Embryonic facial prominence (tissue), 1 donor: ENCODE measurements at regions not wholly inside any gene's neighbourhood (a gene's known extent, or its start where the extent isn't known, plus 50 kb on each side); places are given as distances from the start of the nearest gene placed in this dataset.

ENCODE experiments used
- DNase-seq: peaks from one replicate; pipeline ENCODE4 v3.0.0-alpha.2; 2016; ENCODE audit errors: extremely low spot score

DNA sequence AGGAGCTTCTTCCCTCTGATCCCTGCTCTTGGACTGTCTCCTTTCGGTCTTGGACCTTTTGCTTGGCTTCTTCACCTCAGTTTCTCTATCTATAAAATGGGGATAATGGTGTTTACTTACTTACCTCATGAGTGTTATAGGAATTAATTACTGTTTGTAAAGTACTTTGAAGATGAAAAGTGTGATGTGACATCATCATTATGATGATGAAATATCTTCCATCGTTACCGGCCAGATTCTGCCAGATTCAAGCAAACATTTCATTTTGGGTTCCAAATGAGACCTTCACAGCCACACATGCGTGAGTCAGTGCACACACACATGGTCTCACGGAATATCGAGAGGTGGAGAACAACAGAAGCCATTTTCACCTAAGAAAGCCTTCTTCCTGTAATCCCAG is 220.1 kb upstream of the RPL34 start:
- DNase-seq: no peak

DNA sequence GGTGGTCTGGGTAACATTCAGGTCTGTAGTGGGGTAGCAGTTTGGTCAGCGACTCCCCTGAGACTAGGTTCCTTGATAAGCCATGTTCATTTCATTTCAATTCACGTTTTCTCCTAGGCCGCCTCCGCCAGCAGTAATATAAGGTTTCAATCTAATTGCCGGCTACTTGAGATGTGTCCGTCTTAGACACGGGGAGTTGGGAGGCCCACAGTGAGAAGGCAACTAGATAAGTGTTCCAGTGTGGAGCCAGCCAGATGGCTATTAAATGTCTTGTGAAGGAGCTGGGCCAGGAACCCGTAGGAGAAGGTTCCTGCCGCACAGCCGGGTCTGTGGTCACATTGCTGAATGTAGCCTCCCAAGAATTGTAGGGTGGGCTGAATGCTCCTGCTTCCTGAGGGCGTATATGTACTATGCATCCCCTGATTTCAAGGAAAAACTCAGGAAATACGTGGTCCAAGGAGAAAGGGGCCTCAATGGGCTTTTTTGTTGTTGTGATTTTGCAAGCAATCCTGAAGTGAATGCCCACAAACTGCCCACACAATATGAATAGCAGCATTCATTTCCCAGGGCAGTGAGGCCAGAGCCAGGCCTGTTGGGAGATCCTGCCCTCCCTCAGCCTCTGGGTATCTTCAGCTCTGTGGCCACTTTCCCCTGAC is 220.6 kb upstream of the RPL34 start:
- peak; percentile 25 for DNase-seq

DNA sequence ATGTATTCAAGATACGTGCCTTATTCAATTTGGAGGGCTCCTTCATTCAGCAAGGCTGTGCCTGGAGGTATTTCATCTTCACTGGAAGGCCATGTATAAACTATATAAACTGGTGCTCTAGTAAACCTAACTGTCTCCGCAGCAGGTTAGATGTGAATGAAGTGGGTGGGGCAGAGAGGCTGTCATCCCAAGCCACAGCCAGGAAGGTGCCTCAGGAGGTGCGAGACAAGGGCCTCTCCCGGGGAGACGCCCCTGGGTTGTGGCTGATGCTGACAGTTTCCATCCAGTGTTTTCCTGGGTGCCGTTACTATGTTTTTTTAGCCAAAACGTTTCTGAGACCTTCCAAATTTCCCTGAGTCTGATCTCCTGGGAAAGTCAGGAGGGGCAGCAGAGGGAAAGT is 221.5 kb upstream of the RPL34 start:
- no peak for DNase-seq

DNA sequence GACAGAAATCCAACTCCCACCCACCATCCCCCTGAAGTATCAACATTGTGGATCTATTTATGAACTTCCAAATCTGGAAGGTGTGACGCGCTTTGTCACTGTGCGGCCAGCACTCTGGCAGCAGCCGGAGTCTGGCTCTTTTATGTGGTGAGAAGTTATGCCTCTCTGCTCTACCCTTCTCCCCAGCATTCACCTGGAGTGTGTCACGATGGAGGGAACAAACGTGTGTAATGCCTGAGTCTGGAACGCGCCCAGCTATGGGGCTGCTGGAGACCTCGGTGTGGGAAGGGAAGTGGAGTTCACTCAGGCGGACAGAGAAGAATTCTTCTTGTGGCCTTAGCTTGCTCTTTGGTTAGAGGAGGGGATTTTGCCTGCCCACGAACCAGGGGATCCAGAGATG is 222.1 kb upstream of the RPL34 start:
- DNase-seq: no peak

DNA sequence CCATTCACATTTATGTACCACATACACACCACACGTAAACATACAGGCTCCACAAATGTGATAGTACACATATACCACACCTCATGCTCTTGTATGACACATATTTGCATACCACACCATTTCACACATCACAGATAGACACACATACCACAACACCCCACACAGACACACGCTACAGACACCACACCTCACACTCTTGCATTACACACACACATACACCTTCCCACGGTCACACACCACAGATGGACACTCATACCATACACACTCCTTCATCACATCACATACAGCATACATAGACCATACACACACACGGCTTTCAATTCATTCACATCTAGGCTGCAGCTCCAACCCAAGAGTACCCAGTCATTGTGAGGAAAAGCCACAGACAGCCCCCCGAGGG is 222.5 kb upstream of the RPL34 start:
- no peak for DNase-seq

DNA sequence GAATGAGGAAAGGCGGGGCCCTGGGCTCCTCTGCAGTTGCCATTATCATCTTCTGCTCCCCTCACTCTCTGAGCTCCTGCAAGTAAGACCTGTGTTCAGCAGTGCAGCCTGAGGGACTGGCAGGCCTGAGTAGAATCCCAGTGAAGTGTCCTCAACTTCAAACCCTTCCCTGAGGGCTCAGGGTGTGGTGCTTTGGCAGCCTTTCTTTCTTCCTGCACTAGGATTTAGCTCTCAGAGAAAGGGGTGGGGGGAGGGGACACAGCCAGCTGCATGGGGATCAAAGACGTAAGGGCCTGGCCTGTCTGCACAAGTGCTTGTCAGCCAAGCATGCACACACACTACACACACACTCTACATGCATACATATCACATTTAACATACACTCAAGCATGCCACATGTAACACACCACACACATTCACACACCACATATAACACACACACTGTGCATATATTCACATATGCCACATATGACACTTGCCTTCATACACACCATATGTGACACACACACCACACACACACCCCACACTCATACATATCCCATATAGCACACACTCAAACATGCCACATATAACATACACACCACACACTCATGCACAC is 223.4 kb upstream of the RPL34 start:
- DNase-seq: no peak

DNA sequence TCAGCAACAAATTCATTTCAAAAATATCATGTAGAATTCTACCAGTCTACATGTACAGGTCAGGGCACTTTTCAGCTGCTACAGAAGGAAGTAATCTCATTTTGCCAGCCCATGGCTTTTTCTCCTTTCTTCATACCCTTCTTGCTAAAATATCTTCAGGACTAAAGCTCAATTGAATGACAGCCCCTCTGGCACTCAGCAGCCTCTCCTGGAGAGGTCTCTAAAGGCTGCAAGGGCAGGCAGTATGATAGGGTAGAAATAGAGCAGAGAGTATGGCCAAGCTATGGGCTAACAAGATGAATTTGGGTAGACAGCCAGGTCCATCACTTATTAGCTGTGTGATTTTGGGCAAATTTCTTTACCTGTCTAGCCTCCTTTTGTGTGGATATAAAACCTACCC is 224.6 kb upstream of the RPL34 start:
- no peak for DNase-seq

DNA sequence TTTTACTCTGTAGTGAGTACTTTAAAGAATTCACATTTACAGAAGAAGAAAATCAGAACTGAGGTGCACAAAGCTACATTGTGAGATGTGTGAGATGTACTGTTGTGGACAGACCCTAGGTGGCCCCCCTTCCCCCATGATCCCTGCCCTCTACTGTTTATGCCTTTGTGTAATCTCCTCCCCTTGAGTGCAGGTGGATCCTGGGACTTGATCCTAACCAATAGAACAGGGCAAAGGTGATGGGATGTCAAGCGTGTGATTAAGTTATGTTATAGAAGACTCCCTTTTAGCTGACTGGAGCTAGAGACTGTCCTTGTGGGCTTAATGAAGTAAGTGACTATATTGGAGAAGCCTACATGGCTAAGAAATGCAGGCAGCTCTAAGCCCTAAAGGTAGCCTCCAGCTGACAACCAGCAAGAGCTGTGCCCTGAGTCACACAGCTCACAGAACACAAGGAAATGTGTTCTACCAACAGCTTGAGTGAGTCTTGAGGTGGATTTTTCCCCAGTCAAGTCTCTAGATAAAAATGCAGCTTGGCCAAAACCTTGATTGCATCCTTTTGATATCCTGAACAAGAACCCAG is 225.2 kb upstream of the LEF1 start:
- DNase-seq: no peak

DNA sequence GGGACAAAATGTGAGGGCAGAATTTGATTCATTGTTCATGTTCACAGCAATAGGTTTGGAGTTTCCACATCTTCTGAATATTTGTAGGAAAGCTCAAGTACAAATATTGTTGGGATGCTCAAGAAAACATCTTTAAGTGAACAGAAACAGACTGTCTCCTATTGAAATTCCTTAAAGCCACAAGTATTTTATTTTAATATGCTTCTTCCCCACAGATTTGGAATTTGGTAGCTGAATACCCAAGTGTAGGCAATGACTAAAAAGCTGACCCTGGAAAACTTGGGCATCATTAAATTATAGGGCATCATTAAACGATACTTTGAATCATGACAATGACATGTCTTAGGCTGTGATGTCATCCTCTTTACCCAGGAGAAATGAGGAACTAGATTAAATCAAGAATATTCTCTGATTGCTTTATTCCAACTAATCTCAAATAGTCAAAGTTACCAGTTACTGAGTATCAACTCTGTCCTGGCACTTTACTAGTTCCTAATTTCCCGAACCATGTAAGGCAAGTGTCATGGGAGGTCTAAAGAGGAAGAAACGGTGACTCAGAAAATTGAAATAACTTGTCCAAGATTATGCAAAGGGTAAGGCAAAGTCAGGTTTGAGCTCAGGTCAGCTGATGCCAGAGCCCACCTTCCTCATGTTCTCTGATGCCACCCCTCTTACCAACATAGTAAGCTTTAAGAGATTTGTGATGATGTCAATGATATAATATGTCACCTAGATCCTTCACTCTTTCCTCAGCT is 223.1 kb upstream of the LEF1 start:
- DNase-seq: no peak

DNA sequence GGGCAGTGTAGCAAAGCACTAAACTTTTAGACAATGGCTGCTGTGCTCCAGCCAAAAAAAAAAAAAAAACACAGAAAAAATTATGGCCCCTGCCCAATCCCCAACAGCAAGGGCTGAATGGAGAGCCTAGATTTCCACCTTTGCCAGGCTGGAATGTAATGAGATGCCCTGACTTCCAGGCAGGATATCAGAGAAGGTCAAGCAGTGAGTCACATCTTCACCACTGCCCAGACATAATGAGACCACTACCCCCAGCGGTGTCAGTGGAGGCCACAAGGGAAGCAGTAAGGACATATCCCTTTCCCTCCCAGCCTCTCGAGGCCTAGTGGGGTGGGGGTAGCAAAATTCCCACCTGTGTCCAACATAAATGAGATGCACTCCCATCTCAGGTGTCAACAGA is 216.3 kb upstream of the LEF1 start:
- no peak for DNase-seq

DNA sequence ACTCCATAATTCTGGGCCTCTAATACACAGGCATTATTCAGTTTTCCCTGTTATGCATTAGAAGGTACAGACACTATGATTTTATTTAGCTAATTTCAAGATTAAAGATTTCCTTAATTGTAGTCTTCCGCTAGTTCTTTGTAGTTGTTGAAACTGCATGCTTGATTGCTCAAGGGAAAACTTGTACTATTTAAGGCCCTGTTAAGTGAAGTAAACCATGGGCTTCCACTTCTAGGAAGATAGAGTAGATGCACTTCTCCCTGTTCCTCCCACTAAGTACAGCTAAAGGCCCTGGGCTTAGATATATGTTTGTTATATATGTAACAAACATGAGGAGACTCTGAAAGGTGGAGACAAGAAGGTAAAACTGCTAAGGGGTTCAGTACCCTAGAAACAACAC is 215.8 kb upstream of the LEF1 start:
- DNase-seq: no peak

DNA sequence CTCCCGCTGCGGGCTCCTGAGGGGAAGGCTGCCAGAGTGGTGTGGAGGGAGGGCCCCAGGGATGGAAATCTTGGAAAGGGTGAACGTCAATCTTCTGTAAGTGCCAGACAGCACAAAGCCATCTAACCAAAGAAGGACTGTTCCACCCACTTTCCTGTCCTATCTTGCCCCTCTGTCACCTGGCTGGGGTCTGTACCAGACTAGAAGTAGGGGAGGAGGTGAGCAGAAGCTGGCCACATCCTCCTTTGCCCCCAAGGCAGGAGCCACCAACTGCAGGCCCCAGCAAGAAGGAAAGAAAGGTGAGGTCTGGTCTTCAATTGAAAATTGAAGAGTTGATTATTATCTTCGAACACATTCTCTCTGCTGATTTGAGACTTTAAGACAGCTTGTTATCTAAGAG is 214.4 kb upstream of the LEF1 start:
- DNase-seq: no peak

DNA sequence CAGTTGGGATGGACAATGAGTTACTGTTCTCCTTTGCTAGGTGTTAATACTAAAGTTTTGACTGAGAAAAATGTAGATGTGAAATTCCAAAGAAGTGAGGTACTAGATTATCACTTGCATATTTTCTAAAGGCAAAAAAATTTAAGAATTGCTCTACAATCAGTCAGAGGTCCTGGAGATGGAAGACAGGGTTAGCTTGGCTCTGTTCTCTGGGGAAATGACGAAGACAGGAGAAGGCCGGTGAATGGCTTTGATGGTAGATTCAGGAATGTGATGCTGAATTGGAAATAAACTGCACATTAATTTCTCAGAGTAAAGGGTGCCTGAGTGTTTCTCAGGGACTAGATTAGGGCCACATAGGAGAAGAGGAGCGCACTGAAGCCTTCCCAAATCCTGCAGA is 214.0 kb upstream of the LEF1 start:
- DNase-seq: no peak

DNA sequence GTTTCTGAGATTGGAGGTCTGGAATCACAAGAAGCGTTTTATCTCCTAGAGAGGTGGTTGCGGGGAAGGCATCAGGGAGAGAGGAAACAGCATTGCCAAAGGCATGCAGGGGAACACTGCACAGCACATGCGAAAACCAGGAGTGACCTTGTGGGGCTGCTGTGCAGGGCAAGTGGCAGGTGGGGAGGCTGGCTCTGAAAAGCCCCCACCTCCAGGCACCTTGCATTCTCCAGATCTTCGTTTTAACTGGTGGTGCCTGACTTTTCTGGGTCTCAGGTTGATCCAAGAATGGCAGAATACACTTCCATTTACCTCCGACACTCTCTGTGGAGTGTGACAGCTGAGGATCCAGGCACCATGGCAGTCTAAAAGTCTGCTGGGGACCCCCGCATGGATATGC is 209.4 kb upstream of the LEF1 start:
- no peak for DNase-seq

DNA sequence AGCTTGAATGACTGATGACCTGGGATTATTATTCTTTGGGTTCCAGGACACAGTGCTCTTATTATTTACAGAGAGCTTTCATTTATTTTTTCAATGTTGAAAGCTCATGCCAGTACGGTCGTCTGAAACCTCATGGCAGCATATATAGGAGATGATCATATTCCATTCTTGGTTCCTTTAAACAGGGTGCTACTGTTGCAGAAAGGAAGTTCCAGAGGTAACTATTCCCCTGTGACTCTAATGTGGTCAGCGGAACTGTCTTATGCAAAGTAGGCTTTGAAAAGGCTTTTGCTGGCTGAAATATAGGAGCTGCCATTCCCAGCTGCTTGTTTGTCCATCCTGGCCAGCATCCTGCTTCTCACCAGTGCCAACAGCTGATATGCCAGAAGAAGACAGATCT is 208.3 kb upstream of the LEF1 start:
- DNase-seq: no peak

DNA sequence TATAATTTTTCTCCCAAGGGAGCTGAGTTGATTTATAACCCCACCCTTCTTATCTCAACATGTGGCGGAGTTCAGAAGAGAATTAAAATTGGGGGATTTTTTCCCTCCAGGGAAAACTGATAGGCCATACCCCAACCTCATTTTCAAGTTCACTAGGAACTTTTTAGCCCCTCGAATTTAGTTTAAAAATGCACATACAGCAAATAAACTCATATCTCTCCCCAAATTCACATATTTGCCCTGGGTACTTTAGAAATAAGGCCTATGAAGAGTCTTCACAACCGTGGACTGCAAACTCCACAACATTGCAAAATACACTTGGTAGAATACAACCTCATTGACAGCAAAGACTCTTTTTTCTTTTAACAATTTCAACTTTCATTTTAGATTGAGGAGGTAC is 206.7 kb upstream of the LEF1 start:
- DNase-seq: no peak

DNA sequence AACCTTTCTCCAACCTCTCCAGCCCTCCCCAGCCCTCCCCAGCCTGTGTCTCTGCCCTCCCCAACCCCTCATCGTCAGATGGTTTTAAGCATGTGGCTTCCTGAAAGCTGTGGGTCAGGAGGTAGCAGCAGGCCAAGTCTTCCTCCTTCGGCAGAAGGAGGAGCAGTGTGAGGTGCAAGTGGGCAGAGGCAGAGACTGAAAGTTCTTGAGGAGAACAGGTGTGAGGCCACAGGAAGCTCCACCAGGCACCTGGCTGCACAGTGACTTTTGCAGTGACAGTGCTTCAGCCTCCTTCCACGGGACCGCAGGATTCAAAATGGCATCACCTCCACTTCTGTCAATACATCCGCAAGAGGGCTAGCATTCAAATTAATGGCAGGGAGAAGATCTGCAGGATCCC is 203.9 kb upstream of the LEF1 start:
- no peak for DNase-seq

DNA sequence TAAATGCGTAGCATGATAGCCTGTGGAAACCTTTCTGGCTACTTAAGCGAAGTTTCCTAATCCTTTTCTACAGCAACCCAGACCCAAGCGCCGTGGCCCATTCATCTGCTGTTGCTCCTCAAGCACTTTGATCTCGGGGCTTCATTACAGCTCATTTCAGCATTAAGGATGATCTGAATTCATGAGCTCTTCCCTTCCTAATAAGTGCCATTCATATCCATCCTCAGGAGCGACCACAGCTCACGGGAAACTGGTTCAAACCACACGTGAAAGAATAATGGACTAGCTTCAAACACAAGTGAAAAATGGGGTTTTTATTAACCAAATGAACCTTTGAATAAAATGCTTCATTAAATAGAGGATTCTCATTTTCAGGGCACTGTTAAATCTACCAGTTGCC is 202.6 kb upstream of the LEF1 start:
- no peak for DNase-seq

DNA sequence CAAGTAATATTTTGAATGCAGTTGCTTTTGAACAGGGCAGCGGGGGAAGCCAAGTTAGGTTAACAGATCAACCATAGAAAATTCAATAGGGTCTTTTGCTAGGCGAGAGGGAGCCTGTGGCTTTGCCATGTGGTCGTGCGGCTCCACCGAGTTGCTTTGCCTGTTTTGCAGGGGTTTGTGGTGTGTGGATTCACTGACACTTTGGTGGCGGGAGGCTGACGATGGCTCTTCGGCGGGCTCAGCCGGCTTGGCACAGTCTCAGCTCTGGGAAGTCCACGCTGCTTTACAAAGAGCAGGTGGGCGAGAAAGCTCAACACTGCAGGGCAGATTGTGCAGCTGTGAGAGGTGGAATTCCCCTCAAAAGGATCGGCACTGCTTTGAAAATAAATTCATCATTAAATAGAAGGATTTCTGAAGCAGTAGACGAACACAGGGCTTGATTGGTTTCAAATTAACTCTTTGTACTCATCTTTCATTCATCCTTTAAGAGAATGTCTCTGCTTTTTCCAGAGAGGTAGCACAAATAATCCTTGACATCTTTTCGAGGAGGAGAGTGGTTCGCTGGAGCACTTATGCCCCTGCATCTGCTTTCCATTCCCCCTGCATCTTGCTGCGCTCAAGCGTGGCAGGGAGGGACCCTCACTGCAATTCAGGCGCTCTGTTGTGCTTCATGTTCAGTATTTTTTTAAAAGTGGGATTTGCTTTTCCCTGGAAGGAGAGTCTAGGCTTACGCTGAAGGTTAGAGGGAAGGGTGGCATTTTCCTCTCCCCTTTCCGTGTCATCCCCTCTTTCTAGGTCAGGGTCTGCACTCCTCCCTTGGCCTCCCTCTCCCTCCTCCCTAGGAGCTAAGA is 201.8 kb upstream of the LEF1 start:
- no peak for DNase-seq

DNA sequence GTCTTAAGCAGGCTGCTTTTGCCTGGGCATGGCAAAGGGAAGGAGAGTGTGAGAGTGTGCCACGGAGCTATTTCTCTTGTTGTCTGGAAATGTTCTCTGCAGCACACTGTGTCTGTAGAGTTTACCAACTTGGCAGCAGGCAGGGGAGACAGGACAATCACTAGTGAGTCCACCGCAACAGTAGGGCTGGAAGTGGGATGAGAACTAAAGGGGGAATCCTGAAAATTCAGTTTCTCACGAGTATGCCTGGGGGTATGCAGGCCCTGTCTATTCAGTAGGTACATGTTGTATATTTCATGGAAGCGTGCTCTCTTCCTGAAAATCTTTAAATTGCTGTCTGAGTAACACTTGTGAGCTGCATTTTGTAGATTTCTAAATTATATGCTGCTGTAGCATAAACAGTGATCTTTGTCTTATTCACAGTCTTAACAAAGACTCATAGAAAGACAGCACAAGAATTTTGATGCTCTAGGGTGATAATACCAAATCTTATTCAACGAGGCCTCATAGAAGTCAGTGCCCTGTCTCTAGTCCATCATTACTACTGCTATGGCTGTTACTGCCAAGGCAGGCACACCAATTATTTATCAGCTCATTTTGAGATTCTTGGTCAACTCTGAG is 200.4 kb upstream of the LEF1 start:
- DNase-seq: no peak

DNA sequence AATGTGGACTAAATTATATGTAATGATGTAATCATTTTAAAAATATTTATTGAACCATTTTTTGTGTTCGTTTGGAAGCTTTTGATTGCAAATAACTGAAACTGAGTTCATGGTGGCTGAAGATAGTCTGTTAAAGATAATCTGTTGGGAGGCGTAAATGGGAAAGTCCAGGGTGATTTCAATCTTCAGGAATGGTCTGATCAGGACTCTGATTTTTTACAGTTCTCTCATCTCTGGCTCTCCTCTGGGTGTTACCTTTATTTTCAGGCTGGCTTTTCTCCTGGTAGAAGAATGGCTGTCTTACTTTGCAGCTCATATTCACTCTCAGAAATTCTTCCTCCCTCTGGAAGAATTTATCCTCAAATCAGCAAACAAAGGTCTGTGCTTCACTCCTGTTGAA is 199.0 kb upstream of the LEF1 start:
- no peak for DNase-seq

DNA sequence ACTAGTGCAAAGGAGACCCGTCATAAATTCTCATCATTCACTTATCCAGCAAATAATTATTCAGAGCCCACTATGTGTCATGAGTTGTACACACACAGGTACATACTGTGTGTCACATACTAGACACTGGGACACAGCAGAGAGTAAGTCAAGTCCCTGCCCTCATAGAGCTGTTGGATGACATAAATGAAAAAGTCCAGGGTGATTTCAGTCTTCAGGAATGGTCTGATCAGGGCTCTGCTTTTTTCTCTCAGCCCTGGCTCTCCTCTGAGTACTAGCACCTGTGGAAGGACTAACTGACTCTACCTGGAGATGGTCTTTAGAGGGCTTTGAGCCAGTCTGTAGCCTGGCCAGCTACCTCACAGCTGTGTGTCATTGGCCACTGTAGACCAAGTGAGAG is 198.0 kb upstream of the LEF1 start:
- no peak for DNase-seq
